Vagina (tissue), 2 donors: ENCODE measurements at regions not wholly inside any gene's neighbourhood (a gene's known extent, or its start where the extent isn't known, plus 50 kb on each side); places are given as distances from the start of the nearest gene placed in this dataset.

Experiments used
- DNase-seq, 2 donors: peaks; one replicate each; pipeline ENCODE4 v3.0.0-alpha.2; 2017; ENCODE audit errors: extremely low spot score in 2 of 2
- H3K27ac ChIP-seq: fragments of 200-600 bp; sonication (generic); one replicate; pipeline ENCODE4 v1.5.1; 2019
- H3K27me3 ChIP-seq: fragments of 200-600 bp; sonication (generic); one replicate; pipeline ENCODE4 v1.5.1; 2019
- H3K36me3 ChIP-seq, 2 donors: fragments of 200-600 bp; sonication (generic); one replicate each; pipeline ENCODE4 v1.5.1; 2017 to 2019
- H3K4me1 ChIP-seq: fragments of 200-600 bp; sonication (generic); one replicate; pipeline ENCODE4 v1.5.1; 2019
- H3K4me3 ChIP-seq, 2 donors: fragments of 200-600 bp; sonication (generic); 1 replicate in 1 of 2; 2 replicates in 1 of 2; pipeline ENCODE4 v1.5.1; 2016 to 2019
- H3K9me3 ChIP-seq: fragments of 200-600 bp; sonication (generic); one replicate; pipeline ENCODE4 v1.5.1; 2019
- POLR2A ChIP-seq, 2 donors: fragments of 450-650 bp; IDR thresholded peaks; one replicate each; pipeline ENCODE4 v1.6.1; 2017; ENCODE audit warnings: antibody characterized with exemption in 2 of 2, mild to moderate bottlenecking in 2 of 2, moderate library complexity in 2 of 2
- POLR2AphosphoS5 ChIP-seq, 2 donors: sonication (generic); formaldehyde crosslinking; IDR thresholded peaks; one replicate each; pipeline ENCODE4 v1.9.0; 2017; ENCODE audit warnings: antibody characterized with exemption in 2 of 2, mild to moderate bottlenecking in 2 of 2, low read depth in 1 of 2; ENCODE audit not compliant: insufficient read depth in 1 of 2
- intact Hi-C: fragments of 100-400 bp; cut with DNase I; formaldehyde crosslinking; loops from one replicate; pipeline ENCODE4 v1.15.1; 2023
- TF ChIP-seq, protein P1 (sequence below), 3 experiments: fragments of 450-650 bp in 2 of 3; fragments of 200-600 bp in 1 of 3; sonication (generic) in 1 of 3; IDR thresholded peaks; one replicate each; pipeline ENCODE4 v1.5.1; 2017 to 2019; ENCODE audit warnings: antibody characterized with exemption in 3 of 3, mild to moderate bottlenecking in 2 of 3, moderate library complexity in 2 of 3

DNA sequence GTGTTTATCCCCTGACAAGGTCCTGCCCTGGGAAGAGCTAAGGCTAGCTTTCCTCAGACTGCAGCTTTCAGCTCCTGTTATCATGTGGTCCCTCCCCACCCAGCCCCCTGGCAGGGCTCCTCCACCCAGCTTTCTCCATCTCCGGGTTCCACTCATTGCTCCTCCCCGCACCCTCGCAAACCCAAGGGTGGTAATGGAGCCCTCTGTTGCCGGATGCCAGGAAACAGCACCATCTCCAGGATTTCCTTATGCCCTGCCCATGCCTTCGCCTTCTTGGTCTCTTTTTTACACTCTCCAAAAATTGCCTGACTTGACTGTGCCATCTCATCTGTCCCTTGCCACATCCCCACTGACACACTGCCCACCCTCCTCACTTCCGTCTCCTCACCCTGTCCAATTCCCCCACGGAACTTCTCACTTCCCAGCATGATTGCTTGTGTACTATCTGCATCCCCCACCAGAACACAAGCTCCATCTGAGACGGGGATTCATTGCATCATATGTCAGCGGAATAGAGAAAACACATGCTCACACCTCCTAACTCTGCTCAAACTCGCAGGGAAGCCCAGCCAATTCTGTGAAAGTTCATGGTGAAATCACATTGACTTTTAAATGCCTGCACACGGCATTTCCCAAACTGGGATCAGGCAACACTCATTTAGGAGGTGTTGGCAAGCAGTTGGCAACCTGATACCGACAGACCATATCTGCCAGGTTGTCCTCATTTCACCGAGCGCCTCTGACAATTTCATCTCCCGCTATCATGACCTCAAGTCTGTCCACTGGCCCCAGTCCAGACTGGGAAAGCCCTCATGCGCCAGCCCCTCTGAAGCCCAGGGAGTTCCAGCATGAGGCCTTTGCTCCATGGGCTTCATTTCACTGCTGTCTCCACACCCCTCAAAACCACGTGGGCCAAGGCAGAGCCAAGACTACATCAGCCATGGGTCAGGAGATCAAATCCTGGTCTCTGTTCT is 201.1 kb downstream of the MATN1 start:
- intact Hi-C loops: loop anchor here (2.0 to 10.0 kb wide), 2 partner anchors 78 to 172 kb away; no protein-coding TSS in a partner anchor
- peak in 1 of 2 donors; percentile 77 for TF ChIP-seq POLR2AphosphoS5 (IDR thresholded peaks at IDR 0.05; ENCODE audit: insufficient read depth in 1 of 2, low read depth in 1 of 2)
- TF ChIP-seq POLR2A (IDR thresholded peaks at IDR 0.05): no peak
- Histone ChIP-seq H3K4me3 (no peak overlapping the region), H3K36me3 (no peaks in the 10 kb centered on the region), H3K9me3 (no peaks in the 10 kb centered on the region), H3K4me1 (peaks cover 51% of the 10 kb centered on the region), H3K27ac (peak overlapping the region; percentile 83), H3K27me3 (no peaks in the 10 kb centered on the region)
- DNase-seq: peak in 1 of 2 donors; percentile 97

DNA sequence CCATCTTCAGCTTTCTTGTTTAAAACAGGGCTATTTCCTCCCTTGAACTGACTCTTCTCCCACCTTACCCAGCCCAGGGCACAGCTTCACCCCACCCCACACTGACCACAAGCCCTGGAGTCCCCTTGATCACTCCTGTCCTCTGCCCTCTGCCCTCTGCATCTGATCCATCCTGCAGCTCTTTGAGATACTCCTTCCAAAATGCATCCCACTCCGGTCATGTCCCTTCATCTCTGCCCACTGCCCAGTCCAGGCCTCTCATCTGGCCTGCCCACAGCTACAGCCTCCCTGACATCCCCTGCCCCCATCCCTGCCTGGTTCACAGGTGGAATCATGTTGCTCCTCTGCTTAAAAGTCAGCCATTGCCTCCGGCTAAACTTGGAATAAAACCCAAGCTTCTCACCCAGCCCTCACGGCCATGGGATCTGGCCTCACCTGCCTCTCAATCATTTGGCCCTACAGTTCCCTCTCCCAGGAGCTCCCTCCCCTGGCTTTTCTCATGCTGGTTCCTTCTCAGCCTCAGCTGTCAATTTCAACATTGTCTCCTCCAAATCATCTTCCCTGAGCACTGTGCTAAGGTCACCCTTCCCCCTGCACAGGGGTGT is 202.0 kb downstream of the MATN1 start:
- DNase-seq: no peak
- H3K27ac ChIP-seq: peak overlapping the region; percentile 83

DNA sequence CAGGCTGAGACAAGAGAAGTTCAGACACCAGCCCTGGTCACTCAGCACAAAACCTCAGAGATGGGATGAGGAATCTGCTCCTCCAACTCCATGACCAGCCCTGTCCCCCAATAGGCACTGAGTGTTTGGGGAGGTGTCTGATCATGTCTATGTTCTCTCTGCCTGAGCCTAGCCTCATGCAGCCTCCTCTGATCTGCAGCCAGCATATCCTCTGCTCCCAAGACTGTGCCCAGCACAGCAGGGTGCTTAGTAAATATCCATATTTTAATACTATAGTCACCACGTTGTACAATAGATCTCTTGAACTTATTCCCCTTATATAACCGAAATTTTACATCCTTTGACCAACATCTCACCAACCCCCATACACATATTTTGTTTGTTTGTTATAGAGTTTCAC is 202.9 kb downstream of the MATN1 start:
- no peak overlapping the region for H3K4me3 ChIP-seq
- no peak for TF ChIP-seq POLR2AphosphoS5 (IDR thresholded peaks at IDR 0.05; ENCODE audit: insufficient read depth in 1 of 2, low read depth in 1 of 2)
- TF ChIP-seq, protein P1, sequence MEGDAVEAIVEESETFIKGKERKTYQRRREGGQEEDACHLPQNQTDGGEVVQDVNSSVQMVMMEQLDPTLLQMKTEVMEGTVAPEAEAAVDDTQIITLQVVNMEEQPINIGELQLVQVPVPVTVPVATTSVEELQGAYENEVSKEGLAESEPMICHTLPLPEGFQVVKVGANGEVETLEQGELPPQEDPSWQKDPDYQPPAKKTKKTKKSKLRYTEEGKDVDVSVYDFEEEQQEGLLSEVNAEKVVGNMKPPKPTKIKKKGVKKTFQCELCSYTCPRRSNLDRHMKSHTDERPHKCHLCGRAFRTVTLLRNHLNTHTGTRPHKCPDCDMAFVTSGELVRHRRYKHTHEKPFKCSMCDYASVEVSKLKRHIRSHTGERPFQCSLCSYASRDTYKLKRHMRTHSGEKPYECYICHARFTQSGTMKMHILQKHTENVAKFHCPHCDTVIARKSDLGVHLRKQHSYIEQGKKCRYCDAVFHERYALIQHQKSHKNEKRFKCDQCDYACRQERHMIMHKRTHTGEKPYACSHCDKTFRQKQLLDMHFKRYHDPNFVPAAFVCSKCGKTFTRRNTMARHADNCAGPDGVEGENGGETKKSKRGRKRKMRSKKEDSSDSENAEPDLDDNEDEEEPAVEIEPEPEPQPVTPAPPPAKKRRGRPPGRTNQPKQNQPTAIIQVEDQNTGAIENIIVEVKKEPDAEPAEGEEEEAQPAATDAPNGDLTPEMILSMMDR (IDR thresholded peaks at IDR 0.05): no peak
- TF ChIP-seq POLR2A (IDR thresholded peaks at IDR 0.05): no peak
- DNase-seq: no peak
- H3K36me3 ChIP-seq: no peaks in the 10 kb centered on the region
- H3K9me3 ChIP-seq: no peaks in the 10 kb centered on the region
- intact Hi-C loops: loop anchor here (10.0 kb wide), 1 partner anchor 174 kb away; no protein-coding TSS in a partner anchor
- no peaks in the 10 kb centered on the region for H3K27me3 ChIP-seq
- peaks cover 36% of the 10 kb centered on the region for H3K4me1 ChIP-seq
- H3K27ac ChIP-seq: no peak overlapping the region

More for the DNA sequence above, 202.0 kb downstream of the MATN1 start:
- intact Hi-C loops: loop anchor here (10.0 kb wide), 1 partner anchor 173 kb away; no protein-coding TSS in a partner anchor
- Histone ChIP-seq H3K9me3 (no peaks in the 10 kb centered on the region), H3K4me3 (no peak overlapping the region), H3K27me3 (no peaks in the 10 kb centered on the region), H3K4me1 (peaks cover 44% of the 10 kb centered on the region), H3K36me3 (no peaks in the 10 kb centered on the region)
- TF ChIP-seq, protein P1 (IDR thresholded peaks at IDR 0.05): no peak
- TF ChIP-seq POLR2A (IDR thresholded peaks at IDR 0.05) (no peak), POLR2AphosphoS5 (IDR thresholded peaks at IDR 0.05; ENCODE audit: insufficient read depth in 1 of 2, low read depth in 1 of 2) (no peak)

DNA sequence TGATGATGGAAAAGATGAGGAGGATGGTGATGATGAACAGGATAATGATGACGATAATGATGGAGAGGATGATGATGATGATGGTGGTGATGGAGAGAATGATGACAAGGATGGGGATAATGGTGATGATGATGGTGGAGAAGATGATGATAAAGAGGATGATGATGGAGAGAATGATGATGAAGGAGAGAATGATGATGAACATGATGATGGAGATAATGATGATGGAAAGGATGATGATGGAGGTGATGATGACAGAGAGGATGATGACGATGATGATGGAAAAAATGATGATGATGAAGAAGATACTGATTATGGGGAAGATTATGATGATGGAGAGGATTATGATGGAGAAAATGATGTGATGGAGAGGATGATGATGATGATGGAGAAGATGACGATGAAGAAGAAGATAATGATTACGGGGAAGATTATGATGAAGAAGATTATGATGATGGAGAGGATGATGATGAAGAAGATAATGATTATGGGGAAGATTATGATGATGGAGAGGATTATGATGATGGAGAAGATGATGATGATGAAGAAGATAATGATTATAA is 204.1 kb downstream of the MATN1 start:
- Histone ChIP-seq H3K9me3 (no peaks in the 10 kb centered on the region), H3K4me3 (no peak overlapping the region), H3K27ac (no peak overlapping the region), H3K27me3 (no peaks in the 10 kb centered on the region), H3K36me3 (no peaks in the 10 kb centered on the region), H3K4me1 (peaks cover 27% of the 10 kb centered on the region)
- no peak for TF ChIP-seq POLR2A (IDR thresholded peaks at IDR 0.05)
- TF ChIP-seq, protein P1 (IDR thresholded peaks at IDR 0.05): no peak
- no peak for TF ChIP-seq POLR2AphosphoS5 (IDR thresholded peaks at IDR 0.05; ENCODE audit: insufficient read depth in 1 of 2, low read depth in 1 of 2)
- DNase-seq: no peak
- intact Hi-C loops: no loop called here

DNA sequence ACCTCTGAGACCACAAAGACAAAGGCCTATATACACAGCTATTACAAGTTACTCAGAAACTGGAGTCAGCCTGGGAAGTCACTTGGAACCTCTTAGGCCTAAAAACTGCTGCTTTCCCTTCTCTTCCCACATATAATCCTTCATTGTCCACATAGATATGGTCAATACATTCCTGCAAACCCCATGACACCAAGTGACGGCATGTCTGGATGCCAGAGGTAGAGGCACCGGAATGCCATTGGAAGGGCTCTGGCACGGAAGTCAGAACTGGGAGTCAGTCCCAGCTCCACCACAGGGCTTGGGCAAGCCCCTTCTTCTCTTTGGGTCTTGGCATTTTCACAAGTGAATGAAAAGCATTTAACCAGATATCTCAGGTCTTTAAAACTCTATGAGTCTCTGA is 204.7 kb downstream of the MATN1 start:
- intact Hi-C loops: no loop called here
- TF ChIP-seq POLR2A (IDR thresholded peaks at IDR 0.05) (no peak), POLR2AphosphoS5 (IDR thresholded peaks at IDR 0.05; ENCODE audit: insufficient read depth in 1 of 2, low read depth in 1 of 2) (no peak)
- TF ChIP-seq, protein P1 (IDR thresholded peaks at IDR 0.05): no peak
- no peaks in the 10 kb centered on the region for H3K9me3 ChIP-seq
- H3K4me1 ChIP-seq: peaks cover 25% of the 10 kb centered on the region
- no peaks in the 10 kb centered on the region for H3K36me3 ChIP-seq
- no peak for DNase-seq
- H3K4me3 ChIP-seq: no peak overlapping the region
- H3K27me3 ChIP-seq: no peaks in the 10 kb centered on the region
- H3K27ac ChIP-seq: no peak overlapping the region
